Gastroesophageal sphincter (tissue), 4 donors: ENCODE measurements at regions not wholly inside any gene's neighbourhood (a gene's known extent, or its start where the extent isn't known, plus 50 kb on each side); places are given as distances from the start of the nearest gene placed in this dataset.

Experiments used
- ATAC-seq: fragments of 150-250 bp; one replicate; pipeline ENCODE4 v1.9.1; 2016; ENCODE audit warnings: mild to moderate bottlenecking, moderate library complexity
- H3K27ac ChIP-seq, 4 donors: fragments of 200-600 bp; sonication (generic) in 3 of 4; 1 replicate in 3 of 4; 2 replicates in 1 of 4; pipeline ENCODE4 v1.5.1; 2016 to 2019
- H3K27me3 ChIP-seq: fragments of 200-600 bp; sonication (generic); one replicate; pipeline ENCODE4 v1.5.1; 2019
- H3K36me3 ChIP-seq, 2 donors: fragments of 200-600 bp; sonication (generic); one replicate each; pipeline ENCODE4 v1.5.1; 2019; ENCODE audit warnings: control low read depth in 1 of 2
- H3K4me1 ChIP-seq, 3 donors: fragments of 200-600 bp; sonication (generic); 1 replicate in 2 of 3; 2 replicates in 1 of 3; pipeline ENCODE4 v1.5.1; 2016 to 2019; ENCODE audit warnings: control low read depth in 2 of 3
- H3K4me3 ChIP-seq, 2 donors: fragments of 200-600 bp; sonication (generic); one replicate each; pipeline ENCODE4 v1.5.1; 2019; ENCODE audit warnings: mild to moderate bottlenecking in 1 of 2, moderate library complexity in 1 of 2
- H3K9me3 ChIP-seq, 3 donors: fragments of 200-600 bp; sonication (generic); one replicate each; pipeline ENCODE4 v1.5.1; 2017 to 2019; ENCODE audit warnings: control low read depth in 2 of 3
- EP300 ChIP-seq: sonication (generic); formaldehyde crosslinking; IDR thresholded peaks from one replicate; pipeline ENCODE4 v1.6.1; 2017; ENCODE audit warnings: antibody characterized with exemption, mild to moderate bottlenecking
- POLR2A ChIP-seq, 2 donors: fragments of 450-650 bp; IDR thresholded peaks; one replicate each; pipeline ENCODE4 v1.6.1; 2017; ENCODE audit warnings: antibody characterized with exemption in 2 of 2, mild to moderate bottlenecking in 2 of 2, moderate library complexity in 1 of 2
- POLR2AphosphoS5 ChIP-seq: sonication (generic); formaldehyde crosslinking; IDR thresholded peaks from one replicate; pipeline ENCODE4 v1.6.1; 2017; ENCODE audit warnings: antibody characterized with exemption
- WGBS, 2 donors: methylation state at CpG; one replicate each; pipeline ENCODE4 v1.1.5; 2018; ENCODE audit warnings: low coverage in 1 of 2; 5-methylcytosine and 5-hydroxymethylcytosine counted together
- TF ChIP-seq, protein P1 (sequence below), 4 experiments: fragments of 200-600 bp in 2 of 4; fragments of 450-650 bp in 2 of 4; sonication (generic) in 1 of 4; IDR thresholded peaks; one replicate each; pipeline ENCODE4 v1.5.1; 2017 to 2019; ENCODE audit warnings: antibody characterized with exemption in 4 of 4, mild to moderate bottlenecking in 2 of 4, moderate library complexity in 2 of 4

DNA sequence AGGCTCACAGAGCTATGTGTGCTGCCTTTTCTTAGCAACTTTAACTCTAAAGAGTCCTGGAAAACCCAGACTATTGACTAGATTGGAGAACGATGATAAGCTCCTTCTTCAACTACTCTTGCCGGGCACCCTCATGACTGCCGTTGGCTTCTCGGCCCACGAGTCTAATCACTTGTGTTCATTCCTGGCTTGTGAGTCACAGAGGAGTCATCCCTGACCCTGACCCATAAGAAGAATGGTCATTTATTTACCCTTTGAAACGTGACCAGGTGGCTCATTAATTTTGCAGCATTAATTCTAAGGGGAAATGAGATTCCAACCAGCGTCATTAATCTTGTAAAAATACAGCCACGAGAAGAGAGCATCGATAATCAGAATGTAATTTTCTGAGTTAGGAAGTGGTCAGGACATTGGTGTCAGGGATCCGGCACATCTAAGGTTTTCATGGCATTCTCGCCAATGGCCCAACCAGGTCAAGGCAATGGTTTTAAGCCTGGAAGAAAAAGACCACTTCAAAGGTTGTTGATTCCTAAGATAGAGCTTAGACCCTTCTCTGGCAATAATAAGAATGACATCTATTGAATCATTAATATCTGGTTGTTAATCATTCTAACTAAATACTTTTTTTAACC, 183.6 kb upstream of the RUNX1 start:
- ATAC-seq = no peak
- Histone ChIP-seq H3K27me3 (peaks cover 13% of the 10 kb centered on the region), H3K4me3 (no peak overlapping the region), H3K9me3 (peaks cover 0 to 6% (median 0%) of the 10 kb centered on the region in 3 donors), H3K27ac (no peak overlapping the region), H3K36me3 (no peaks in the 10 kb centered on the region), H3K4me1 (no peaks in the 10 kb centered on the region)
- TF ChIP-seq, protein P1, sequence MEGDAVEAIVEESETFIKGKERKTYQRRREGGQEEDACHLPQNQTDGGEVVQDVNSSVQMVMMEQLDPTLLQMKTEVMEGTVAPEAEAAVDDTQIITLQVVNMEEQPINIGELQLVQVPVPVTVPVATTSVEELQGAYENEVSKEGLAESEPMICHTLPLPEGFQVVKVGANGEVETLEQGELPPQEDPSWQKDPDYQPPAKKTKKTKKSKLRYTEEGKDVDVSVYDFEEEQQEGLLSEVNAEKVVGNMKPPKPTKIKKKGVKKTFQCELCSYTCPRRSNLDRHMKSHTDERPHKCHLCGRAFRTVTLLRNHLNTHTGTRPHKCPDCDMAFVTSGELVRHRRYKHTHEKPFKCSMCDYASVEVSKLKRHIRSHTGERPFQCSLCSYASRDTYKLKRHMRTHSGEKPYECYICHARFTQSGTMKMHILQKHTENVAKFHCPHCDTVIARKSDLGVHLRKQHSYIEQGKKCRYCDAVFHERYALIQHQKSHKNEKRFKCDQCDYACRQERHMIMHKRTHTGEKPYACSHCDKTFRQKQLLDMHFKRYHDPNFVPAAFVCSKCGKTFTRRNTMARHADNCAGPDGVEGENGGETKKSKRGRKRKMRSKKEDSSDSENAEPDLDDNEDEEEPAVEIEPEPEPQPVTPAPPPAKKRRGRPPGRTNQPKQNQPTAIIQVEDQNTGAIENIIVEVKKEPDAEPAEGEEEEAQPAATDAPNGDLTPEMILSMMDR (IDR thresholded peaks at IDR 0.05) = no peak
- TF ChIP-seq EP300 (no peak), POLR2AphosphoS5 (peak; percentile 9), POLR2A (IDR thresholded peaks at IDR 0.05) (no peak)
- WGBS, 2 donors = 46 to 51% methylated on average over 10 to 11 of the region's 11 CpGs

DNA sequence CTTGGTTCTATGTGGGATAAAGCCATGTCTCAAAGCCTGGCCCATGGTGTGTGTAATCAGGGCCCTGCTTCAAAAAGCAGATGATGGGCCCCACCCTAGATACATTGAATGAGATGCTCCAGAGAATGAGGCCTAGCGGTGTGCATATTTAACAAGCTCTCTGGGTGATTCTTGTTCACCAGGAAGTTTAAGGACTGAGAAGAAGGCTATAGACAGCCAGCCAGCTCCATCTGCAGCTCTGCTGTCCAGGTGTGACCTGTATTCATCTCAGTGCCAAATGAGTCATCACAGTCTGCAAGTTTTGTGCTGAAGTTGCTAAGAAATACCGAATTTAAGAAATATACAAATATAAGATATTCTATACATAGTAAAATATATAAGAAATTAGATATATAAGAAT, 182.0 kb upstream of the RUNX1 start:
- TF ChIP-seq POLR2AphosphoS5 = no peak
- TF ChIP-seq, protein P1 (IDR thresholded peaks at IDR 0.05) = no peak
- no peak for TF ChIP-seq EP300
- no peak for TF ChIP-seq POLR2A (IDR thresholded peaks at IDR 0.05)
- ATAC-seq = no peak

DNA sequence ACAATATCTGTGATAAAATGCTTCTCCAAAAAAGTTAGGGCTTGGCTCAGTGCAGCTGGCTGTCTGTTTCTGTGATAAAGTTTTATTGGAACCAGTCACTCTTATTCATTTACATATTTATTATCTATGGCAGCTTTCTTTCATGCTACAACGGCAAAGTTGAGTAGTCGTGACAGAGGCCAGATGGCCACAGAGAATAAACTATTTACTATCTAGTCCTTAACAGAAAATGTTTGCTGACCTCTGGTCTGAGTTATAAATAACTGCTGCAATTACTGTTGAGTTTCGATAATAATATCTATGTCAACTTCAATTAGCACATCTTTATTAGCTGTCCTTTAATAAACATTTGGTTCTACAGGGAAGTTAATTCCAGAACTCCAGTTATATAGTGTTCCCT, 180.2 kb upstream of the RUNX1 start:
- Histone ChIP-seq H3K4me1 (no peaks in the 10 kb centered on the region), H3K36me3 (no peaks in the 10 kb centered on the region), H3K27me3 (peaks cover 5% of the 10 kb centered on the region), H3K4me3 (no peak overlapping the region), H3K9me3 (no peaks in the 10 kb centered on the region), H3K27ac (no peak overlapping the region)
- 19 to 21% methylated on average over 3 of the region's 3 CpGs for whole genome bisulfite sequencing, 2 donors
- TF ChIP-seq POLR2AphosphoS5 = no peak
- TF ChIP-seq EP300 = no peak
- TF ChIP-seq POLR2A (IDR thresholded peaks at IDR 0.05) = no peak
- TF ChIP-seq, protein P1 (IDR thresholded peaks at IDR 0.05) = no peak
- no peak for ATAC-seq

More for the DNA sequence above, 182.0 kb upstream of the RUNX1 start:
- Histone ChIP-seq H3K27me3 (peaks cover 5% of the 10 kb centered on the region), H3K4me3 (no peak overlapping the region), H3K4me1 (no peaks in the 10 kb centered on the region), H3K9me3 (peaks cover 0 to 2% (median 0%) of the 10 kb centered on the region in 3 donors), H3K27ac (no peak overlapping the region), H3K36me3 (no peaks in the 10 kb centered on the region)
- WGBS, 2 donors = 75 to 94% methylated on average over 2 of the region's 2 CpGs

DNA sequence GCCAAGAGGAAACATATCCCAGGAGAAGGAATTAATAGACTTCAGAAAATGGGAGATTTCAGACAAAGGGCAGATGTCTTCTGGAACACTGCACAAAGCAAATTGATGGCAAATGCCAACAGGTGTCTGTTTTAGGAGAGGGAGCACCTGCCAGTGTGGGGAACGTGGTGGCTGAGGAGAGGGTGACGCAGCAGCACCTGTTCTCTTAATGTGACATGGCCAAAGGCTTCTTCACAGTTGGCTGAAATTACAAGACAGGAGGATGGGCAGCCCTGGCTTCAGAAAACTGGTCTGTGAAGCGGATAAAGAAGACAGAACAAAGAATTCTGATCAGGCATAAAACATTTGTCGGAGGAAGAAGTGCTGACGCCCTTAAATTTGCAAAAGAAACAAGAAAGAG, 178.7 kb upstream of the RUNX1 start:
- peaks cover 5% of the 10 kb centered on the region for H3K27me3 ChIP-seq
- WGBS, 2 donors = 78 to 83% methylated on average over 4 to 5 of the region's 5 CpGs
- H3K9me3 ChIP-seq = no peaks in the 10 kb centered on the region
- no peak overlapping the region for H3K4me3 ChIP-seq
- TF ChIP-seq EP300 (no peak), POLR2A (IDR thresholded peaks at IDR 0.05) (no peak), POLR2AphosphoS5 (no peak)
- TF ChIP-seq, protein P1 (IDR thresholded peaks at IDR 0.05) = no peak
- no peak for ATAC-seq
- H3K27ac ChIP-seq = no peak overlapping the region
- H3K36me3 ChIP-seq = no peaks in the 10 kb centered on the region
- H3K4me1 ChIP-seq = no peaks in the 10 kb centered on the region

DNA sequence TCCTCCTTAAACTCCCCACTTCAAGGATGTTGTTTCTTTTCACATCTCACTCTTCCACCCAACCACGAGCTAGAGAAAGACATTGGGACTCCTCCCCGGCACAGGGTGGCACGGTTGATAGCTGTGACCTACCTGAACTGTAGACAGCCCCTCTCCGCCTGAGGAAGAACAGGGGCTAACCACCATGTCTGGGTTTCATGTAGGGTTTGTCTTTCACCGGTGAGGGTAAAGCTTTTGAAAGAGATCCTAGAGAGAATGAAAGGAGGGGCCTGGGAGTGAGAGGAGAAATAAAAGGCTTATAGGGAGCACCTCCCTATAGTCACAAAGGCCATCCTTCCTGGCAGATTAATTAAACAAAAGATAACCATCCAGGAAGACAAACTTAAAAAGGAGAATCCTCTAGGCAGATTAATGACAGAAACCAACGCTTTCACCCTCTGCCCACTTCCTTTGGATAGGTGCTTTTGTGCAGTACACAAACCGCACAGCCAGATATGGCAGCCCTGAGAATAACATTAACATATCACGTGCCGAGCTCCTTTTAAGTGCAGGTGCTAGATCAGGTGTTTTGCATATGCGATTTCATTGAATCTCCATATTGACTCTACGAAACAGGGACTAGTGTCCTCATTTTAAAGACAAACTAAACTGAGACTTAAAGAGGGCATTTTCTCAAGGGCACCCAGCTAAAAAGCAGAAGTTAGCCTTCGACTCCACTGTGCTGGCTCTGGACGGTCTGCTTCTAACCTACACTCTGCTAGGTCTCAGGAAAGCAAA, 178.1 kb upstream of the RUNX1 start:
- WGBS, 2 donors = 69 to 84% methylated on average over 7 to 10 of the region's 13 CpGs
- H3K4me1 ChIP-seq = no peaks in the 10 kb centered on the region
- no peak overlapping the region for H3K27ac ChIP-seq
- TF ChIP-seq, protein P1 (IDR thresholded peaks at IDR 0.05) = no peak
- no peak for TF ChIP-seq POLR2AphosphoS5
- no peak for TF ChIP-seq POLR2A (IDR thresholded peaks at IDR 0.05)
- TF ChIP-seq EP300 = no peak
- H3K4me3 ChIP-seq = no peak overlapping the region
- no peaks in the 10 kb centered on the region for H3K9me3 ChIP-seq
- no peaks in the 10 kb centered on the region for H3K36me3 ChIP-seq
- peaks cover 5% of the 10 kb centered on the region for H3K27me3 ChIP-seq
- no peak for ATAC-seq
